SU-DHL-6 (cell line): ENCODE measurements at regions not wholly inside any gene's neighbourhood (a gene's known extent, or its start where the extent isn't known, plus 50 kb on each side); places are given as distances from the start of the nearest gene placed in this dataset.

ENCODE experiments used
- H2AFZ ChIP-seq: fragments of 200-600 bp; sonication (generic); 2 replicates; pipeline ENCODE4 v1.6.1; 2014; ENCODE audit warnings: low read depth, mild to moderate bottlenecking, moderate library complexity, mixed read lengths, antibody characterized with exemption, low read length; ENCODE audit not compliant: severe bottlenecking
- H3F3A ChIP-seq: fragments of 200-600 bp; shearing (Covaris generic); 2 replicates; pipeline ENCODE4 v1.6.0; 2016; ENCODE audit warnings: antibody characterized with exemption, mild to moderate bottlenecking; ENCODE audit not compliant: insufficient read depth
- H3K27ac ChIP-seq: fragments of 200-600 bp; sonication (generic); 2 replicates; pipeline ENCODE4 v1.5.1; 2016; ENCODE audit warnings: low read depth, mild to moderate bottlenecking, low read length, moderate library complexity, mixed read lengths
- H3K27me3 ChIP-seq: fragments of 200-600 bp; sonication (generic), shearing (Covaris generic); 2 replicates; pipeline ENCODE4 v1.6.0; 2014; ENCODE audit warnings: mild to moderate bottlenecking, low read length
- H3K36me3 ChIP-seq: fragments of 200-600 bp; sonication (generic); 2 replicates; pipeline ENCODE4 v1.6.1; 2014; ENCODE audit warnings: mild to moderate bottlenecking, low read length, mixed read lengths
- H3K4me2 ChIP-seq: fragments of 300-600, 200-600 bp; shearing (Covaris generic), sonication (generic); 2 replicates; pipeline ENCODE4 v1.6.0; 2014; ENCODE audit warnings: low read length, low read depth, mild to moderate bottlenecking; ENCODE audit not compliant: poor library complexity, severe bottlenecking
- H3K4me3 ChIP-seq: fragments of 200-600 bp; sonication (generic); 2 replicates; pipeline ENCODE4 v1.5.1; 2014; ENCODE audit warnings: antibody characterized with exemption, low read length, mild to moderate bottlenecking, mixed read lengths; ENCODE audit not compliant: insufficient read depth, poor library complexity, severe bottlenecking
- H3K79me2 ChIP-seq: fragments of 200-600 bp; sonication (generic); 2 replicates; pipeline ENCODE4 v1.6.1; 2014; ENCODE audit warnings: mild to moderate bottlenecking, low read length, moderate library complexity; ENCODE audit not compliant: insufficient read depth
- H3K9ac ChIP-seq: fragments of 200-600 bp; sonication (generic); 2 replicates; pipeline ENCODE4 v1.7.0; 2014; ENCODE audit warnings: mild to moderate bottlenecking, low read length
- H3K9me2 ChIP-seq: fragments of 200-600 bp; sonication (generic); replicated peaks from 2 replicates; pipeline ENCODE4 v1.6.1; 2014; ENCODE audit warnings: low read length; ENCODE audit not compliant: insufficient read depth
- H3K9me3 ChIP-seq: fragments of 200-600 bp; sonication (generic); 2 replicates; pipeline ENCODE4 v1.6.1; 2014; ENCODE audit warnings: low read length, mixed read lengths; ENCODE audit not compliant: insufficient read depth
- H4K20me1 ChIP-seq: fragments of 200-600 bp; sonication (generic); 2 replicates; pipeline ENCODE4 v1.6.1; 2014; ENCODE audit warnings: low read depth, mild to moderate bottlenecking, antibody characterized with exemption, low read length, moderate library complexity, mixed read lengths
- CTCF ChIP-seq: fragments of 200-600 bp; sonication (generic); IDR thresholded peaks from one replicate; pipeline ENCODE4 v1.5.1; 2017; ENCODE audit warnings: antibody characterized with exemption, mild to moderate bottlenecking, low read length, moderate library complexity; ENCODE audit not compliant: insufficient read depth, poor library complexity, severe bottlenecking
- EZH2phosphoT487 ChIP-seq: fragments of 200-600 bp; sonication (generic), shearing (Covaris generic); conservative IDR thresholded peaks from 2 replicates; pipeline ENCODE4 v1.6.1; 2018; ENCODE audit warnings: mild to moderate bottlenecking, antibody characterized with exemption, low read length, moderate library complexity, mixed read lengths

GRCh38 chr2:223460774-223461211 is 141.4 kb downstream of the SCG2 start:
- H2AFZ ChIP-seq: no peak overlapping the region
- TF ChIP-seq EZH2phosphoT487 (no peak), CTCF (no peak)
- no peaks in the 10 kb centered on the region for H3K79me2 ChIP-seq
- no peak overlapping the region for H3K4me3 ChIP-seq
- H4K20me1 ChIP-seq: no peaks in the 10 kb centered on the region
- no peak overlapping the region for H3K27ac ChIP-seq
- H3K27me3 ChIP-seq: no peaks in the 10 kb centered on the region
- H3K36me3 ChIP-seq: no peaks in the 10 kb centered on the region
- H3K9me3 ChIP-seq: no peaks in the 10 kb centered on the region
- H3K9me2 ChIP-seq: no peaks in the 10 kb centered on the region
- no peak overlapping the region for H3K4me2 ChIP-seq
- H3K9ac ChIP-seq: no peak overlapping the region
- no peaks in the 10 kb centered on the region for H3F3A ChIP-seq

- Histone ChIP-seq H3K27me3 (no peaks in the 10 kb centered on the region), H3K36me3 (no peaks in the 10 kb centered on the region), H3K4me2 (no peak overlapping the region), H3K4me3 (no peak overlapping the region), H3K79me2 (no peaks in the 10 kb centered on the region), H4K20me1 (no peaks in the 10 kb centered on the region), H3K9me2 (no peaks in the 10 kb centered on the region; the same call in 1 of the 2 replicates), H3K9me3 (no peaks in the 10 kb centered on the region), H3F3A (no peaks in the 10 kb centered on the region), H2AFZ (no peak overlapping the region), H3K9ac (no peak overlapping the region), H3K27ac (no peak overlapping the region)
- no peak for TF ChIP-seq EZH2phosphoT487
These were observed 138.1 kb downstream of the SCG2 start for GRCh38 chr2:223464071-223464470.

- no peaks in the 10 kb centered on the region for H3K79me2 ChIP-seq
- no peaks in the 10 kb centered on the region; the same call in 1 of the 2 replicates for H3K9me2 ChIP-seq
- TF ChIP-seq CTCF (no peak), EZH2phosphoT487 (no peak)
- no peaks in the 10 kb centered on the region for H3K9me3 ChIP-seq
- no peak overlapping the region for H2AFZ ChIP-seq
- no peaks in the 10 kb centered on the region for H3K27me3 ChIP-seq
- H3K4me2 ChIP-seq: no peak overlapping the region
- no peaks in the 10 kb centered on the region for H3F3A ChIP-seq
- H4K20me1 ChIP-seq: no peaks in the 10 kb centered on the region
- H3K36me3 ChIP-seq: no peaks in the 10 kb centered on the region
- H3K9ac ChIP-seq: no peak overlapping the region
- H3K4me3 ChIP-seq: no peak overlapping the region
- H3K27ac ChIP-seq: no peak overlapping the region
These were observed 136.4 kb downstream of the SCG2 start for GRCh38 chr2:223465793-223466192.

GRCh38 chr2:223467196-223467595 is 135.0 kb downstream of the SCG2 start:
- Histone ChIP-seq H3K27ac (no peak overlapping the region), H3K79me2 (no peaks in the 10 kb centered on the region), H4K20me1 (no peaks in the 10 kb centered on the region), H3F3A (no peaks in the 10 kb centered on the region), H3K4me3 (no peak overlapping the region), H3K27me3 (no peaks in the 10 kb centered on the region), H3K36me3 (no peaks in the 10 kb centered on the region), H2AFZ (no peak overlapping the region), H3K9ac (no peak overlapping the region), H3K9me3 (no peaks in the 10 kb centered on the region), H3K9me2 (no peaks in the 10 kb centered on the region; the same call in 1 of the 2 replicates), H3K4me2 (no peak overlapping the region)
- TF ChIP-seq EZH2phosphoT487 (no peak), CTCF (no peak)
